ENCODE measurements at regions not wholly inside any gene's neighbourhood (a gene's known extent, or its start where the extent isn't known, plus 50 kb on each side); places are given as distances from the start of the nearest gene placed in this dataset.
"Not testable (repeated sequence)": the region's sequence is repeated elsewhere in the genome, so short reads cannot be mapped to it uniquely, and the experiment has no call there.

DNA sequence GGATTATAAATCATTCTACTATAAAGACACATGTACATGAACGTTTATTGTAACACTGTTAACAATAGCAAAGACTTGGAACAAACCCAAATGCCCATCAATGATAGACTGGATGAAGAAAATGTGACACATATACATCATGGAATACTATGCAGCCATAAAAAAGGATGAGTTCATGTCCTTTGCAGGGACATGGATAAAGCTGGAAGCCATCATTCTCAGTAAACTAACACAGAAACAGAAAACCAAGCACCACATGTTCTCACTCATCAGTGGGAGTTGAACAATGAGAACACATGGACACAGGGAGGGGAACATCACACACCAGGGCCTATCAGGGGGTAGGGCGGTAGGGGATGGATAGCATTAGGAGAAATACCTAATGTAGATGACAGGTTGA lies 202.7 kb downstream of the ENC1 start:
- H3K4me1 Mint-ChIP-seq (ENCODE audit: low read depth); H3K36me3 Mint-ChIP-seq (ENCODE audit: low read depth); H3K4me3 Mint-ChIP-seq; H3K9me3 Mint-ChIP-seq; H3K27ac Mint-ChIP-seq: not testable (repeated sequence)
- H3K27me3 Mint-ChIP-seq, result peaks cover 25% of the 10 kb centered on the region

DNA sequence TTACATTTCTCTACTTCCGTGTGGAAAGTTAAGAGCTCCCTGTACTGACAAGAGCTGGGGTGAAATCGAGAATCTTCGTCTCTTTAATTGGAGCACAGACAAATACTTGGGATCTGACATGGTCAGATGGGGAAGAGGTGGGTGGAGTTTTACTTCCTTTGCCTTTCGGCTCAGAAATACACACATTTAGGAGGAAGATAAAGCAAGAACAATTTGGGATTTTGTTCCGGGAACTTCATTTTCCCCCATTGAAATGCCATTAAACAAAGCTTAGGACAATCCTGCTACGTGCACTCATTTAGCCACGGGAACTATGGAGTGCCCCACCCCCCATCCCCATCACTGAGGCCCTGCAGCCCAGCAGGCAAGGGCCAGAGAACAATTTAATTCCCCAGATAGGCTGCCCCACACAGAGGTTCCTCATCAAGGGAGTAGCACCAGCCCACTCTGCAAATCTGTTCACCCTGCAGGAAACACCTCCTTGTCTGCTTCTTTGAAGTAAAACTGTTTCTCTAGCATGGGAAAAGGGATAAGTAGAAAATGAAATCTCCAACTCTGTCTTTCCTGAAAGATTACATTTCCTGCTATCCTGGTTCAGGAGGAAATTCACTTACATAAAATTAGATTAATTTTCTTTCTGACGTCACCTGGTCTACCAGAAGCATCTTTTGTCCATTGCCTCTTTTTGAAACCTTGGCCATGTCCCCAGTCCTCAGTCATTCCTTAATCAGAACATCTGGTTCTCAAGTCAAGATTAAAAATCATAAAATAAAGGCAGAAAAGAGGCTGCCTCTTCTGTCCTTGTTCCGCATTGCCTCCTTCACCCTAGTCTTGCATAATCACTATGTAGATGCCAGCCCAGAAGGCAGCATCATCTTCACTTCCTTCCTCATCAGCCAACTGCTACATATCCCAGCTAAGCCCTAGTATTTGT lies 206.4 kb downstream of the ENC1 start:
- Mint-ChIP-seq H3K27me3 (peaks cover 33% of the 10 kb centered on the region), H3K9me3 (no peaks in the 10 kb centered on the region), H3K36me3 (ENCODE audit: low read depth) (no peaks in the 10 kb centered on the region), H3K27ac (no peak overlapping the region), H3K4me1 (ENCODE audit: low read depth) (peaks cover 8% of the 10 kb centered on the region), H3K4me3 (no peak overlapping the region)

DNA sequence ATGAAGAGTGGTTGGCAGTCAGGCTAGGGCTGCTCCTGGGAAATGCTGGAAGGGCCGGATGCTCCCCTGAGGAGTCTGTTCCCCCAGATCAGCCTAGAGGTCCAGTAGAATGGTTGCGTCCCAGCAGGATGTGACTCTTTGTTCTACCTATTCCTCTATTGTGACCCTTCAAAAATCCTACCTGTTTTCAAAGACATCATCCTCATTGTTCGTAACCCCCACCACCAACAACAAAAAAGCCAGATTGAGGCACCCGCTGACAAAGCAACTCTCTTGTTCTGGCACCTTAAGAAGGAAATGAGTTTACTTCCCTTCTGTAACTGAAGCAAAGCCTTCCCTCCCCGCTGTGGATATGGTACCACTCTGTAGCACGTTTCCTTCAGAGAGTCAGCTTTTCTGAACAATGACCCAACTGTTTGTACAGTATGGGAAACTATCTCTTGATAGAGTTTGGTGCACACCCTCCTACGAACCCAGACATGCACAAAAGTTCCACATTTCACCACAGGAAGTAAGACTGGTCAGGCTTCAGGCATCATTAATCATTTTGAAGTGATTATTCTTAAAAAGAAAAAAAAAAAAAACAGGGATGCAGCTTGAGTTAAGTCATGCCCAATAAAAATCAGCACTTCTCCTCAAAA lies 207.2 kb downstream of the ENC1 start:
- Mint-ChIP-seq H3K4me3 (no peak overlapping the region), H3K27ac (no peak overlapping the region), H3K4me1 (ENCODE audit: low read depth) (peaks cover 8% of the 10 kb centered on the region), H3K36me3 (ENCODE audit: low read depth) (no peaks in the 10 kb centered on the region), H3K27me3 (peaks cover 32% of the 10 kb centered on the region), H3K9me3 (no peaks in the 10 kb centered on the region)

DNA sequence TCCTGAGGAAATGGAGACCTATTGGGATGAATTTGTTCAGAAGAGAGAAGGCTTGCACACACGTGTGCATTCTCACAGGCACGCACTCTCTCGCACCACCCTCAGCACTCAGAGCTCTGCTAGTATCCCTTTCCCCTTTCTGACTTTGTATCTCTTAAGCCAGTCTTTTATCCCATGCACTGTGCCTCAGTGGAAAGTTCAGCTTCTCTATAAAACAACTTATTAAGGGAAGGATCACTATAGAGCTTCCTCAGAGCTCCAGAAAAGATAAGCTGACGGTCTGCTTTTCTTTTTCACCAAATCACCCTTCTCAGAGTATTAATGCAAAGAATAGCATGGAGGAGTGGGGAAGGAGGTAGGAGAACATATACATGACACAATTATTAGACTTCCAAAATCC lies 207.8 kb downstream of the ENC1 start:
- Mint-ChIP-seq H3K27me3 (peaks cover 35% of the 10 kb centered on the region), H3K36me3 (ENCODE audit: low read depth) (no peaks in the 10 kb centered on the region), H3K27ac (no peak overlapping the region), H3K4me3 (no peak overlapping the region), H3K9me3 (no peaks in the 10 kb centered on the region), H3K4me1 (ENCODE audit: low read depth) (peaks cover 8% of the 10 kb centered on the region)

DNA sequence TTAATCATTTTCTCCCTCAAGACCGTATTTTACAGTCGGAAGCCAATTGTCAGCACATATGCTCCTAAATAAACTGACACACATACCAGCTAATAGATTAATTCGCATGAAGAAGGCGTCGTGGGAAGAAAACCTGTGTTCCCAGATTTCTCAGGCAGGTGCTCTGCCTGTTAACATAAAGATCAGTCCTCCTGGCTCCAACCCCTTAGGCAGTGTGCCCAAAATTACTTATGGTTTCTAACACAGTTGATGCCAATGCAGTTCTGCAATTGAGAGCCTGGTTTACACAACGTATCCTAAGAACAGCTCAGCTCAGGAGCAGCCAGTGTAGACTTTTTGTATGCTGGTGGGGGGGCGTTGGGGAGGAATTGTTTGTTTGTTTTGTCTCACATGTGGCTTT lies 208.3 kb downstream of the ENC1 start:
- H3K36me3 Mint-ChIP-seq (ENCODE audit: low read depth), result no peaks in the 10 kb centered on the region
- peaks cover 8% of the 10 kb centered on the region for H3K4me1 Mint-ChIP-seq (ENCODE audit: low read depth)
- no peak overlapping the region for H3K4me3 Mint-ChIP-seq
- H3K27me3 Mint-ChIP-seq, result peaks cover 35% of the 10 kb centered on the region
- no peak overlapping the region for H3K27ac Mint-ChIP-seq
- H3K9me3 Mint-ChIP-seq, result no peaks in the 10 kb centered on the region

DNA sequence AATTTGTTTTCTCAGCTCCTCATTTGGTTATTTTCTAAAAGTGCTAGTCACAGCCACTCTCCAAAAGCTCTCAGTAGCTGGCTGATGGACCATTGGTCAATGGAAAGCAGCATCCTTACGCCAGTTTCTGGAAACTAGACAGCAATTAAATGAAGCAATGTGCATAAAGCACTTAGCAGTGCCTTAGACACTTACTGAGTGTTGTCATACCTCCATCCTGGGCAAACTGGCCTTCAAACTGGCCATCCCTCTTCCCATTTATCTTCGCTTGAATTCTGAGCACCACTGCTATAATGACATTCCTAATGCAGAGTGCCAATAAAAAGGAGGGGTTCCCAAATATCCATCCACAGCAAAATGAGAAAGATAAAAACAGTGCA lies 209.2 kb downstream of the ENC1 start:
- Mint-ChIP-seq H3K4me1 (ENCODE audit: low read depth) (peaks cover 8% of the 10 kb centered on the region), H3K36me3 (ENCODE audit: low read depth) (no peaks in the 10 kb centered on the region), H3K9me3 (no peaks in the 10 kb centered on the region), H3K4me3 (no peak overlapping the region), H3K27me3 (peaks cover 35% of the 10 kb centered on the region), H3K27ac (no peak overlapping the region)

DNA sequence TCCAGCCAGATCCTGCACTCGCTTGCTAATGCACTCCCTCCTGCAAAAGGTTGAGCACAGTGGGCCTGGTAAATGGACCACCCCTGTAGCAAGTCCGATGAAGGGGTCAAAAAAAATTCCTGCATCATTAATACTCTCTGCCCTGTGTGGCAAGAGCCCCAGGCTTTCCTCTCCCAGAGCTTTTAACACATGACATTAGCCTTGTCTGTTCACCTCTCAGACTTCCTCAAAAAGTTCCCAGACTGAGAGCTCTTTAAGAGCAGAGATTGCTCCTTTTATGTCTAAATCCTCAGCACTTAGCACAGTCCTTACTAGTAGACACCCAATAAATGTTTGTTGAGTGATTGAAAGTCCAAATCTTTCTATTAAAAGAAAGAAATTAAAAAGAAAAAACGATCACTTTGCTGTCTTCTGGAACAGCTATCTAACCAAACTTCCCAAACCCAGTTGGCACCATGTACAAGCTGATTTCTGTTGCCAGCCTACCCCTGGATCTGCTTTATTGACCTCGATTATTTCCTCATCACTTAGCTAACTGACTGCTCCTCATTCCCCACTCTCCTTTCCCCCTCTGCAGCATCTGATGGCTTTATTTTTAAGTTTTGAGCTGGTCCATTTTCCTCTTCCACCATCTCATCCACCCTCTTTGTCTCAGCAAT lies 209.8 kb downstream of the ENC1 start:
- peaks cover 8% of the 10 kb centered on the region for H3K4me1 Mint-ChIP-seq (ENCODE audit: low read depth)
- peaks cover 35% of the 10 kb centered on the region for H3K27me3 Mint-ChIP-seq
- H3K4me3 Mint-ChIP-seq, result no peak overlapping the region
- H3K27ac Mint-ChIP-seq, result no peak overlapping the region
- H3K9me3 Mint-ChIP-seq, result no peaks in the 10 kb centered on the region
- H3K36me3 Mint-ChIP-seq (ENCODE audit: low read depth), result no peaks in the 10 kb centered on the region

DNA sequence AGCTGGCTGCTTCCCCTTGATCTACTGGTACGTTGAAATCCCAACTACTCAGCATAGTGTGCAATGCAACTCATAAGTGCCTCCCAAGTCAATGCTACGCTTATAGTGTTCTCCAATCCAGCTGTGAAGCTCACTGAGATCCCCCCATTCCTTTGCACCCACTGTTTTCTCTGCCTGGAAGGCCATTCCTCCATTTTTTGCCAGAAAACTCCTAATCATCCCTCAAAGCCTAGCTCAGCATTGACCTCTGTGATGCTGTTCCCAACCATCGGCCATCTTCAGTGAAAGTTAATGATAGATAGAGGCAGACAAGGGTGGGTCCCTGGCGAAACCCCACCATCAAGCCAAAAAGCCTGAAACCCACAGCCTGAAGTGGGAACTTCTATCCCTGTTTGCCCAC lies 211.0 kb downstream of the ENC1 start:
- H3K27me3 Mint-ChIP-seq, result peaks cover 31% of the 10 kb centered on the region
- peaks cover 8% of the 10 kb centered on the region for H3K4me1 Mint-ChIP-seq (ENCODE audit: low read depth)
- no peak overlapping the region for H3K4me3 Mint-ChIP-seq
- no peaks in the 10 kb centered on the region for H3K36me3 Mint-ChIP-seq (ENCODE audit: low read depth)
- no peaks in the 10 kb centered on the region for H3K9me3 Mint-ChIP-seq
- no peak overlapping the region for H3K27ac Mint-ChIP-seq

DNA sequence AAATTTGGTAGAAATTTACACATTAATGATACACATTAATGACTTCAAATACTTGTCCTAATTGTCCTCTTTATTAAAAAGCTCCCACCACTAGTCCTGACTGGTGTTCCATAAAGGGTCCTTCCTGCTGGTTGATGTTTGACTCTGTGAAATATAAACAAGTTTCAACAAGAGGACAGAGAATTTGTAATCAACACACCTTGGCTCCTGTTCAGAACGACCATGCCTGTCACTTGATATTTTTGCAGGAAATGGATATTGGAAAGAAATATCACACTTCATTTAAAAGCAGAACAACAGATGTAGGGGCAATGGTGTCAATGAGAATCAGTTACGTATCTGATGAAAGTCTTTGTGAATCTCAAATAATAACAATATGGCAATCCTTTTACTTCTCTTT lies 211.7 kb downstream of the ENC1 start:
- H3K27me3 Mint-ChIP-seq, result peaks cover 30% of the 10 kb centered on the region
- no peak overlapping the region for H3K4me3 Mint-ChIP-seq
- H3K36me3 Mint-ChIP-seq (ENCODE audit: low read depth), result no peaks in the 10 kb centered on the region
- H3K4me1 Mint-ChIP-seq (ENCODE audit: low read depth), result peaks cover 6% of the 10 kb centered on the region
- no peak overlapping the region for H3K27ac Mint-ChIP-seq
- no peaks in the 10 kb centered on the region for H3K9me3 Mint-ChIP-seq

DNA sequence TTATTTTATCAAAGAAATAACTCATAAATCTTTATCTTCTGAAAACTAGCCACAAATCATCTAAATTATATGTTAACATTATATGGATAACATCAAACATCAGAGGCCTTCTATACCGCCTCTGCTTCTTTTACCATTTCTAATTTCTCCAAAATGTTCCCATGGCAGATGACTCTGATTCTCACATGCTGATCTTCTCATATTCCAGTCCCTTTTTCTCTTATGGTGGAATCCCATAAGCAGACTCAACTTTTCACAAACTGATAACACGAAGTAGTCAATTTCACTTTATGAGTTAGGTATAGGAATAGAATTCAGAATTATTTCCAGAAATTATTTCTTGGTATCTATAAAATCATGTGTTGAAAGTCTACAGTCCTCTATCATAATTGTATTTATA lies 212.3 kb downstream of the ENC1 start:
- H3K4me3 Mint-ChIP-seq, result no peak overlapping the region
- no peaks in the 10 kb centered on the region for H3K36me3 Mint-ChIP-seq (ENCODE audit: low read depth)
- no peak overlapping the region for H3K27ac Mint-ChIP-seq
- H3K4me1 Mint-ChIP-seq (ENCODE audit: low read depth), result peaks cover under 1% of the 10 kb centered on the region
- H3K27me3 Mint-ChIP-seq, result peaks cover 24% of the 10 kb centered on the region
- H3K9me3 Mint-ChIP-seq, result no peaks in the 10 kb centered on the region

DNA sequence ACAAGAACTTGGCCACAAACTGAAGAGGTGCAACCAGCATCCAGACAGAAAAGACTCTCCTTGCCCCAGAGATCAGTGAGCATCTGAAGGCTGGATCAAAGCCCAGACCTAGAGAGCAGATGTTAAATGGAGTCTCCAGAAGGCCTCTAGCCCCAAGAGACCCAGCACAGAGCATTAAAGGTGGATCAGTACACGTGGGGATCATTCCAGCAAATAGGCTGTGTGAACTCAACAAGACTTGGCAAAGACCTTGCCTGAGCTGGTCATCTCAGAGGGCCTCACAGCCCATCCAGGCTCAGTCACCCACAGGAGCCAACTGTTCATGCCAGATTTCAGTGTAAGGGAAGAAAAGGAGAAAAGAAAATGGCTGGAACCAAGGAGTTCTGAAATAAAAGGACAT lies 214.0 kb downstream of the ENC1 start:
- Mint-ChIP-seq H3K4me1 (ENCODE audit: low read depth) (no peaks in the 10 kb centered on the region), H3K4me3 (no peak overlapping the region), H3K9me3 (no peaks in the 10 kb centered on the region), H3K36me3 (ENCODE audit: low read depth) (no peaks in the 10 kb centered on the region), H3K27me3 (peaks cover 19% of the 10 kb centered on the region), H3K27ac (no peak overlapping the region)

DNA sequence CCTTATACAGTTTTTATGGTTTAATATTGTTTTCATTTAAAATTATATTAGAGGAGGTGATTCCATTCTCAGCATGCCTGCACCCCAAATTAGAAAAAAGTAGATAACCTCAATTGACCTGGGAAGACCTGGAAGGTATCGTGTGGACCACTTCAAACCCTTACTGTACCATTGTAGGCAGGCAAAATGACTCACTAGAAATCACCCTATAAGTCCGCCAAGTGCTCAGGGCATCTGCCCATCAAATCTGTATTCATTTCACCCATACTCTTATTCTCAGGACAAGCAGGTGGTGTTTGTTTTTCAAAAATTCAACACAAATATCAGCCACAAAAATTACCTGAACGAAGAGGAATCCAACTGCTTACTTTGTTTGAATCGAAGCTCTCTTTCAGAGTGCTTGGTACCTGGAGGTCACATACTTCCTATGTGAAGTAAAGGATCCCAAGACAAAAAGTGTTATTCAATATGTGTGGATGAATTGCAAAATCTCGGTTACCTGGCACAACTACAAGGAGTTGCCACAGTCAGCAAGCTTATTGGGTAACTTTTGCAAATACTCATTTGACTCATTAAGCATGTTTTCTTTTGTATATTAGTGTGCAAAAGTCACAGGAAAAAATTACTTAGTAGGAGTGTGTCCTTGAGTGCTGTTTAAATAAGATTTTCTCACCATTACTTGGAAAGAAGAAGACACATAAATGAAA lies 216.2 kb downstream of the ENC1 start:
- Mint-ChIP-seq H3K4me3 (no peak overlapping the region), H3K36me3 (ENCODE audit: low read depth) (no peaks in the 10 kb centered on the region), H3K27me3 (peaks cover 10% of the 10 kb centered on the region), H3K9me3 (no peaks in the 10 kb centered on the region), H3K4me1 (ENCODE audit: low read depth) (no peaks in the 10 kb centered on the region), H3K27ac (no peak overlapping the region)

DNA sequence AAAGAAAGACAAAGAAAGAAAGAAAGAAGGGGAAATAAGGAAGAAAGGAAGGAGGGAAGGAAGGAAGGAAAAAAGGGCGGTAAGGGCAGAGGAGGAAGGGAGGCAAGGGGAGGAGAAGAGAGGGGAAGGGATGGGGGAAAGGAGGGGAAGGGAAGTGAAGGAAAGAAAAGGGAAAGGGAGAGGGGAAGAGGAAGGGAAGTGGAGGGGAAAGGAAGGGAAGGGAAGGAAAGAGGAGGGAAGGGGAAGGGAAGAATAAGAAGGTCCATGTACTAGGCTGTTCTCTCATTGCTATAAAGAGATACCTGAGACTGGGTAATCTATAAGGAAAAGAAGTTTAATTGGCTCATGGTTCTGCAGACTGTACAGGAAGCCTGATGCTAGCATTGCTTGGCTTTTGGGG lies 217.1 kb downstream of the ENC1 start:
- Mint-ChIP-seq H3K4me1 (ENCODE audit: low read depth) (no peaks in the 10 kb centered on the region), H3K27me3 (peaks cover 11% of the 10 kb centered on the region), H3K27ac (no peak overlapping the region), H3K4me3 (no peak overlapping the region), H3K9me3 (no peaks in the 10 kb centered on the region), H3K36me3 (ENCODE audit: low read depth) (no peaks in the 10 kb centered on the region)

DNA sequence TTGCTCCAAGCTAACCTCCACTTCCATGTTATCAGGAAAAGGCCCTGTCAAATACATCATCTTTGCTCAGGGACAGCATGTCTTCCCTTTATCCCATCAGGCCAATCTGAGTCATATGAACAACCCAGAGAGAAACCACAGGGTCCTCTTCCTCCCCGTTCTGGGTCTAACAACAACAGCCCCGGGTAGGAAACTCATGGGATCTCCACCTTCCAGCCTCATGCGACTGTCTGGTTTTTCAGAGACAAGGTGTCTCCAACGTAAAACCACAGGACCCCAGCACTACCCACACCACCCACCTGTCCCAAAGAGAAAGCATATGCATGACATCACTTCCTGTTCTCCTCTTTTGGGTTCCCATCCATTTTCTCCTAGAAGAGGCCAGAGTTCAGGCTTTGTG lies 217.9 kb downstream of the ENC1 start:
- Mint-ChIP-seq H3K27me3 (peaks cover 14% of the 10 kb centered on the region), H3K4me1 (ENCODE audit: low read depth) (no peaks in the 10 kb centered on the region), H3K9me3 (no peaks in the 10 kb centered on the region), H3K4me3 (no peak overlapping the region), H3K36me3 (ENCODE audit: low read depth) (no peaks in the 10 kb centered on the region), H3K27ac (no peak overlapping the region)

DNA sequence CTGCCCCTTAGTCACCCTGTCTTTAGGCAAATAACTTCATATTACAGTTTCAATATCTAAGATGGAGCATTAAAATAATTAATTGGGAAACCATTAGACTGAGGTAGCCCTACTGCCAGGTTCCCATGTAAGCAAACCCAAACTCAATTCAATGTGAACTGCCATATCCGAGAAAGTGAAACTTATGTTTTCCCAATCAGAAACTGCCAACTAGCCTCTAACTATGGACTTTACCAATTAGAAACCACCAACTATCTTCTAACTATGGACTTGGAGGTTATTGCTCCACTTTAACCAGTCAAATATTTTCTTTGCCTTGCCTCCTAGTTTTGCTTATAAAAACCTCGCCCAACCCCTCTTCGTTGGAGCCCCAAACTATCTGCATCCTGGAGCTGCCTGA lies 218.5 kb downstream of the ENC1 start:
- no peaks in the 10 kb centered on the region for H3K9me3 Mint-ChIP-seq
- H3K4me3 Mint-ChIP-seq, result no peak overlapping the region
- H3K36me3 Mint-ChIP-seq (ENCODE audit: low read depth), result no peaks in the 10 kb centered on the region
- H3K27me3 Mint-ChIP-seq, result peaks cover 14% of the 10 kb centered on the region
- no peak overlapping the region for H3K27ac Mint-ChIP-seq
- no peaks in the 10 kb centered on the region for H3K4me1 Mint-ChIP-seq (ENCODE audit: low read depth)

All from stimulated activated naive CD8-positive, alpha-beta T cell treated with anti-CD3 and anti-CD28 coated beads, Interleukin-15, Interleukin-2, amounts not matched to agents 100 ng/mL and 50 ng/mL, for 24 hours (primary cell).